Stimulated activated CD8-positive, alpha-beta memory T cell treated with anti-CD3 and anti-CD28 coated beads, Interleukin-2, amount 100 ng/mL, for 1 hour (primary cell): ENCODE measurements at regions not wholly inside any gene's neighbourhood (a gene's known extent, or its start where the extent isn't known, plus 50 kb on each side); places are given as distances from the start of the nearest gene placed in this dataset.
"Not testable (repeated sequence)": the region's sequence is repeated elsewhere in the genome, so short reads cannot be mapped to it uniquely, and the experiment has no call there.

Experiments used
- DNase-seq, 2 donors: peaks; one replicate each; pipeline ENCODE4 v3.0.0-alpha.2; 2020; ENCODE audit warnings: low read depth in 2 of 2

- DNase-seq = no peak
Observed at GRCh38 chr16:86257546-86257945, 252.8 kb upstream of the FOXF1 start.

- DNase-seq = no peak
Observed at GRCh38 chr16:86258713-86259112, 251.6 kb upstream of the FOXF1 start.

GRCh38 chr16:86259499-86259898 lies 250.8 kb upstream of the FOXF1 start:
- no peak for DNase-seq

- DNase-seq = no peak
Observed at GRCh38 chr16:86261379-86261778, 248.9 kb upstream of the FOXF1 start.

- not testable (repeated sequence) for DNase-seq
Observed at GRCh38 chr16:86267657-86268056, 242.7 kb upstream of the FOXF1 start.

- no peak for DNase-seq
Observed at GRCh38 chr16:86270696-86271095, 239.6 kb upstream of the FOXF1 start.

- DNase-seq = no peak
Observed at GRCh38 chr16:86272744-86273143, 237.6 kb upstream of the FOXF1 start.

- no peak for DNase-seq
Observed at GRCh38 chr16:86277221-86277620, 233.1 kb upstream of the FOXF1 start.

GRCh38 chr16:86277859-86278258 lies 232.5 kb upstream of the FOXF1 start:
- not testable (repeated sequence) for DNase-seq

GRCh38 chr16:86281421-86281820 lies 228.9 kb upstream of the FOXF1 start:
- DNase-seq = no peak

GRCh38 chr16:86283944-86284343 lies 226.4 kb upstream of the FOXF1 start:
- DNase-seq = no peak

GRCh38 chr16:86285421-86285820 lies 224.9 kb upstream of the FOXF1 start:
- no peak for DNase-seq

GRCh38 chr16:86285938-86286921 lies 224.1 kb upstream of the FOXF1 start:
- no peak for DNase-seq

GRCh38 chr16:86286991-86287663 lies 223.2 kb upstream of the FOXF1 start:
- DNase-seq = no peak

- no peak for DNase-seq
Observed at GRCh38 chr16:86287664-86288201, 222.6 kb upstream of the FOXF1 start.

- DNase-seq = no peak
Observed at GRCh38 chr16:86288716-86289294, 221.5 kb upstream of the FOXF1 start.

- no peak for DNase-seq
Observed at GRCh38 chr16:86289304-86289703, 221.0 kb upstream of the FOXF1 start.

- DNase-seq = no peak
Observed at GRCh38 chr16:86289907-86290306, 220.4 kb upstream of the FOXF1 start.

- no peak for DNase-seq
Observed at GRCh38 chr16:86291491-86291890, 218.8 kb upstream of the FOXF1 start.

GRCh38 chr16:86292171-86292775 lies 218.1 kb upstream of the FOXF1 start:
- no peak for DNase-seq

- DNase-seq = no peak
Observed at GRCh38 chr16:86292942-86293341, 217.4 kb upstream of the FOXF1 start.

GRCh38 chr16:86293906-86294305 lies 216.4 kb upstream of the FOXF1 start:
- no peak for DNase-seq
